IPS DF 4.7 (cell line): ENCODE measurements at regions not wholly inside any gene's neighbourhood (a gene's known extent, or its start where the extent isn't known, plus 50 kb on each side); places are given as distances from the start of the nearest gene placed in this dataset.
"Not testable (repeated sequence)": the region's sequence is repeated elsewhere in the genome, so short reads cannot be mapped to it uniquely, and the experiment has no call there.

Experiments
- DNase-seq: peaks from one replicate; pipeline ENCODE4 v3.0.0-alpha.2; 2013; ENCODE audit warnings: low spot score; ENCODE audit errors: extremely low read depth

GRCh38 chr9:86577420-86578333, 223.5 kb upstream of the TUT7 start:
- no peak for DNase-seq

- no peak for DNase-seq
Measured at GRCh38 chr9:86575825-86576525, 221.8 kb upstream of the TUT7 start.

GRCh38 chr9:86575137-86575536, 220.9 kb upstream of the TUT7 start:
- no peak for DNase-seq

GRCh38 chr9:86573886-86574285, 219.7 kb upstream of the TUT7 start:
- no peak for DNase-seq

GRCh38 chr9:86572904-86573303, 218.7 kb upstream of the TUT7 start:
- DNase-seq, result no peak

- not testable (repeated sequence) for DNase-seq
Measured at GRCh38 chr9:86565603-86566002, 211.4 kb upstream of the TUT7 start.

GRCh38 chr9:86563936-86564335, 209.7 kb upstream of the TUT7 start:
- DNase-seq, result no peak

GRCh38 chr9:86563350-86563749, 209.1 kb upstream of the TUT7 start:
- DNase-seq, result no peak

- DNase-seq, result no peak
Measured at GRCh38 chr9:86562691-86563090, 208.5 kb upstream of the TUT7 start.

- DNase-seq, result no peak
Measured at GRCh38 chr9:86557918-86558317, 203.7 kb upstream of the TUT7 start.

GRCh38 chr9:86557063-86557766, 203.0 kb upstream of the TUT7 start:
- DNase-seq, result no peak

- DNase-seq, result no peak
Measured at GRCh38 chr9:86555661-86556060, 201.5 kb upstream of the TUT7 start.

GRCh38 chr9:86550401-86550800, 196.2 kb upstream of the TUT7 start:
- no peak for DNase-seq

- DNase-seq, result no peak
Measured at GRCh38 chr9:86549920-86550319, 195.7 kb upstream of the TUT7 start.

- DNase-seq, result no peak
Measured at GRCh38 chr9:86549401-86549811, 195.2 kb upstream of the TUT7 start.

GRCh38 chr9:86548220-86548619, 194.0 kb upstream of the TUT7 start:
- DNase-seq, result no peak

- no peak for DNase-seq
Measured at GRCh38 chr9:86547571-86547970, 193.4 kb upstream of the TUT7 start.

GRCh38 chr9:86546712-86547111, 192.5 kb upstream of the TUT7 start:
- DNase-seq, result no peak

GRCh38 chr9:86545090-86545489, 190.9 kb upstream of the TUT7 start:
- no peak for DNase-seq

- no peak for DNase-seq
Measured at GRCh38 chr9:86541014-86541570, 186.9 kb upstream of the TUT7 start.

GRCh38 chr9:86535406-86535915, 181.3 kb upstream of the TUT7 start:
- no peak for DNase-seq
